NCI-H2029 (cell line): ENCODE measurements at regions not wholly inside any gene's neighbourhood (a gene's known extent, or its start where the extent isn't known, plus 50 kb on each side); places are given as distances from the start of the nearest gene placed in this dataset.

ENCODE experiments used
- DNase-seq: peaks from one replicate; lab custom pipeline; 2025; lab: John Stamatoyannopoulos, UW

- no peak for DNase-seq
Measured at GRCh38 chr17:36816214-36816906, 120.9 kb upstream of the LHX1 start.

- no peak for DNase-seq
Measured at GRCh38 chr17:36816907-36817288, 120.4 kb upstream of the LHX1 start.

- DNase-seq: no peak
Measured at GRCh38 chr17:36817483-36818048, 119.7 kb upstream of the LHX1 start.

- no peak for DNase-seq
Measured at GRCh38 chr17:36818134-36818825, 119.0 kb upstream of the LHX1 start.

- no peak for DNase-seq
Measured at GRCh38 chr17:36823850-36824677, 113.2 kb upstream of the LHX1 start.

- no peak for DNase-seq
Measured at GRCh38 chr17:36824678-36825101, 112.6 kb upstream of the LHX1 start.

GRCh38 chr17:36825113-36825512 is 112.2 kb upstream of the LHX1 start:
- no peak for DNase-seq

- DNase-seq: no peak
Measured at GRCh38 chr17:36825521-36825920, 111.8 kb upstream of the LHX1 start.

GRCh38 chr17:36825951-36826350 is 111.3 kb upstream of the LHX1 start:
- no peak for DNase-seq

GRCh38 chr17:36827081-36827480 is 110.2 kb upstream of the LHX1 start:
- DNase-seq: no peak

GRCh38 chr17:36829676-36830075 is 107.6 kb upstream of the LHX1 start:
- DNase-seq: no peak

GRCh38 chr17:36833279-36833678 is 104.0 kb upstream of the LHX1 start:
- DNase-seq: no peak

GRCh38 chr17:36835036-36835435 is 102.2 kb upstream of the LHX1 start:
- DNase-seq: no peak

GRCh38 chr17:36837195-36837938 is 99.9 kb upstream of the LHX1 start:
- no peak for DNase-seq

- DNase-seq: no peak
Measured at GRCh38 chr17:36837939-36838272, 99.4 kb upstream of the LHX1 start.

- no peak for DNase-seq
Measured at GRCh38 chr17:36839256-36839655, 98.0 kb upstream of the LHX1 start.

GRCh38 chr17:36840796-36841195 is 96.5 kb upstream of the LHX1 start:
- DNase-seq: no peak

- DNase-seq: no peak
Measured at GRCh38 chr17:36842231-36842819, 95.0 kb upstream of the LHX1 start.

GRCh38 chr17:36842963-36843558 is 94.2 kb upstream of the LHX1 start:
- DNase-seq: no peak

GRCh38 chr17:36844013-36844412 is 93.3 kb upstream of the LHX1 start:
- DNase-seq: no peak

GRCh38 chr17:36844601-36845000 is 92.7 kb upstream of the LHX1 start:
- DNase-seq: no peak
